Left renal cortex interstitium (tissue), 4 donors: ENCODE measurements at regions not wholly inside any gene's neighbourhood (a gene's known extent, or its start where the extent isn't known, plus 50 kb on each side); places are given as distances from the start of the nearest gene placed in this dataset.

ENCODE experiments used
- DNase-seq, 4 donors: peaks; one replicate each; pipeline ENCODE4 v3.0.0-alpha.2; 2013; ENCODE audit warnings: low read depth in 4 of 4, low spot score in 2 of 4, missing footprints in 1 of 4

GRCh38 chr2:163302141-163302540 is 433.7 kb downstream of the FIGN start:
- DNase-seq: no peak

DNA sequence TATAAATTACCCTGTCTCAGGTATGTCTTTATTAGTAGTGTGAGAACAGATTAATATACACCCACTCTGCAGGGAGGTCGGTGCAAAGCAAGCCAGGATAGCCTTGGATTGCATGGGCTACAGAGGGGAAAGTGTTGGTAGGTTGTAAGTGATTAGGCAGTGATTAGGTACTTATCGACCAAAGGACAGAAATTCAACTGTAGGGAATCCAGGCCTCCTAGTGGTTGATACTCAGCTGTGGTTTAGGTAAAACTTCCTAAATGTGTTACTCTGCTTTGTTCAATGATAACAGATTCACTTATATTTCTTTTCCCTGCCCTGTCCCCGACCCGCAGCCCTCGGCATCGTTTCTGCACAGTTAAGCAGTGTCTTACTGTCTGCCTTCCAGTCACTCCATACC is 444.0 kb downstream of the FIGN start:
- no peak for DNase-seq

DNA sequence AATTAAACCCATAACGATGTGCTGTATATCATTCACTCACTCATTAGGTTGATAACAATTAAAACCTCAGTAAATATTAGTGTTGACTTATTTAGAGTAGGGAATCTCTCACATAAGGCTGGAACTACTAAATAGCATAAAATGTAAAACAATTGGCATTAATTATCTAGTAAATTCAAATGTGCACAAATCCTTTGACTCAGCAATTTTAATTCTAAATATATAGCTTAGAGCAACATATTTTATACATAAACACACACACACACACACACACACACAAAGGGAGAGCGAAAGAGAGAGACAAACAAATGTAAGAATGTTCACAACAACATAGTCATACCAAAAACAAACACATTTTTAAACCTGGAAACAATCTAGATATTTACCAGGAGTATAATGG is 443.1 kb upstream of the KCNH7 start:
- no peak for DNase-seq

DNA sequence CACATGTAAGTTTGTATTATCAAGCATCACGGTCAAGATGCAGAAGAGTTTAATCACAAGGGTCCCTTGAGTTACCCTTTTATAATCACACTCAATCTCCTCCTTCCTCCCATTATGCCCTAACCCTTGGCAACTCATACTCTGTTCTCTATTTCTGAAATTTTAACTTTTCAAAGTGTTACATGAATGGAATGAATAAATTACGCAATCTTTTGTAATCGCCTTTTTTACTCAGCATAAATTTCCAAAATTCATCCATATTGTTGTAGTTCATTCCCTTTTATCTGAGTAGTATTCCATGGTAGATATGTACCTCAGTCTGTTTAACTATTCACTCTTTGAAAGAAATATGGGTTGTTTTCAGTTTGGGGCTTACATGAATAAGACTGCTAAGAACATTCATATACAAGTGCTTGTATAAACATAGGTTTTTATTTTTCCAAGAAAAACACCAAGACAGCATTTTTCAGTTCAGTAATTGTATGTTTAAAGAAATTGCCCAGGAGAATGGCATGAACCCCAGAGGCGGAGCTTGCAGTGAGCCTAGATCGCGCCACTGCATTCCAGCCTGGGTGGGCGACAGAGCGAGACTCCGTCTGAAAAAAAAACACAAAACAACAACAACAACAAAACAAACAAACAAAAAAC is 430.9 kb upstream of the KCNH7 start:
- no peak for DNase-seq

- no peak for DNase-seq
Measured at GRCh38 chr2:163266772-163267171, 428.2 kb upstream of the KCNH7 start.

- no peak for DNase-seq
Measured at GRCh38 chr2:163265562-163265961, 427.0 kb upstream of the KCNH7 start.

DNA sequence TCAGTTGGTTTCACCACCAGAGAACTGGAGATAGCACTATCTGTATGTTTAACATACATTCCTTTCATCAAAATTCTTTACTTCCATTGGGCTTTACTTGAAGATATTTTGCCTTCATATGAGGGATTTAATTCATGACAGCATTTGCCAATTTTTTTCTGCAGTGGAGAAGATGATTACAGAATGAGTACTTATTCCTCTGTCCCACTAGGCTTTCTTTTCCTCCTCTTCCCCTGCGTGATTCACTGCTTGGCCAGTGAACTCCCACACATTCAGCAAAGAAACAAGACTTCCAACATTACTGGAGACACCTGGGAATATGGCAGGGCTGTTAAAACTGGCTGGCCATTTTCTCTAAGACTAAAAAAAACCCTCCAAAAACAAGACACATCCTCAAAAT is 425.8 kb upstream of the KCNH7 start:
- no peak for DNase-seq

DNA sequence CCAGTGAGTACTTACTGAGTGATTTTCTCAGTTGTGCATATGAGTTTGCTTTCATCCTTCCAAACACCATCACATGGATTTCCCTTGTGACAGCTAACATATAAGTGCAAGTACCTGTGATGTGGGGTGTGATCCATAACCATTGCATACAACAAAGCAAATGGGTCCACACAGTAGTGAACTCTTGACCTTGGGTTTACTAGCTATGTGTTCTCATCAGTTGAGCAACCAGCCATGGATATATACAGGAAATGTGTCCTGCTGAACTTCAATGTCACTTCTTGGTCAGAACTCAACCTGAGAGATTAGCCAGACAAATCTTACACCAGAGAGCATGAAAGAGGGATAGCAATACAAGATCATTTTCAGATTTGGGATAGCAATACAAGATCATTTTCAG is 420.9 kb upstream of the KCNH7 start:
- no peak for DNase-seq

- no peak for DNase-seq
Measured at GRCh38 chr2:163255086-163255485, 416.5 kb upstream of the KCNH7 start.

DNA sequence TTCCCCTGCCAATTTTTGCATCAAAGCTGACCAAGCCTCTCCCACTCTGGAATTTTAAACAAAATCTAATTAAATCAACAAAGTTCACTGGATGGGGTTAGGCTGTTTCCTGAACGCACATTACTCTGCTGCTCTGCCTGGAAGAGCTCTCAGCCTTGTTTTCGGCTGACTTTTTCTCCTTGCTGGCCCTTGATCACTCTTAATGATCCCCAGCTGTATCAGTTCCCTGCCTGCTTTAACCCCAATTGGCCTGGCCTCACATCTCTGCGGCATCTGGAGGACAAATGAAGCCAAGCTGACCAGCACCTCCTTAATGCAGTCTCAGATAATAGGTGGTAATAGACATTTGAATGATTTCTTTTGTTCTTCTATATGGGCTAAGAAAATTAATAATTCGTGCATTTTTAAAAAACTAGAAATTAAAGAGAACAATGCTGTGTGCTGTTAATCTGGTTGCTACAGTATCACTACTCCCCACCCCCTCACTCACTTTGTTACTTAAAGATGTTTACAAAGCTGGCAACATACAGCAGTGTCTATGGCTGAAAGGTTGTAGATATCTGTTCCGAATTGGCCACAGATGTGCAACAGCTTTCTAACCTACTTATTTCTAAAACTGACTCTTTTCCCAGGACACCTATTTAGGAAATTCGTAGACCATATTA is 415.2 kb upstream of the KCNH7 start:
- no peak for DNase-seq

- DNase-seq: no peak
Measured at GRCh38 chr2:163252199-163252598, 413.6 kb upstream of the KCNH7 start.

GRCh38 chr2:163248376-163249253 is 410.0 kb upstream of the KCNH7 start:
- no peak for DNase-seq

DNA sequence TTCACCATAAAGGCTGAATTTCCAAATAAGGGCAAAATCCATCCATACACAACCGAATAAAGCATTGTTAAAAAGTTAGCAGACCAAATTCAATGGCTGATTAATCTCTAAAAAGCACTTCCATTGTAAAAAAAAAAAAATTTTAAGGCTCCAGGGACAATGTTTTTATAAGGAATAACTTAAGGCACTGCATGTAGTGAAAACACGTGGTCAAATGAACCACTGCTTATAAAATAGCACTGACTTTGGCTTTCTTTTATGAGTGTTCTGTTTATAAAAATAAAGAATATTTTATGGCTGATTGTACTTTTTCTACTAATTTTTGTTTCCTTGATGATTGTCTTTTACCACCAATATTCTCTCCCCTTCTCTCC is 409.3 kb upstream of the KCNH7 start:
- DNase-seq: no peak

DNA sequence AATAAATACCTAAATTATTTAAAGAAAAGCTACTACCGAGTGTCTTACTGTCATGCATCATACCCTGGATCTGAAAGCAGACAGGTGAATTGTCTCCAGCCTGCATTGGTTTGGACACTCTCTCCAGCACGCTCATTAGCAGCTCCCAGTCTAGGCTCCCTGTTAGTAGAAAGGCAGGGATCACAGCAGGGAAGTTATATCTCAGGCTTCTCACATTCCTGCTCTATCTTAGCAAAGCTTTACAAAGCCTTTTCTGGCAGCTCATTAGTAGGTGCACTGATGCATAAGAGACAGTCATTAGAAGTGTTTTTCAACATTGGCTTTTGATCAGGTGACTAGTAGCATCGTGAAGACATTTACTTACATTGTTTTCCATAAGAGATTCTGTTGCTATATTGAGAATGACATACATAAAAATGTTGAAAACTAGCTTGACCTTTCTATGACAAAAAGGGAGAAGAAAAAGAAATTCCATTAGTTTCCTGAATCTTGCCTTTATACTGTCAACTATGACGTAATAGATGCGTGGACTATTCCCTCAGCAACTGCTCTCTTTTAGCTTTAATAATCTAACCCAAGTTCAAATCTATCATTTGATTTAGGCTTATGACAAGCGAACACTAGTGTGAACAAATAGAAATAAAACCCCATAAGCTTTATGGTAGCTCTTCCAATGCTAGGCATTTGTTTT is 408.7 kb upstream of the KCNH7 start:
- DNase-seq: no peak

GRCh38 chr2:163246135-163246534 is 407.6 kb upstream of the KCNH7 start:
- no peak for DNase-seq

DNA sequence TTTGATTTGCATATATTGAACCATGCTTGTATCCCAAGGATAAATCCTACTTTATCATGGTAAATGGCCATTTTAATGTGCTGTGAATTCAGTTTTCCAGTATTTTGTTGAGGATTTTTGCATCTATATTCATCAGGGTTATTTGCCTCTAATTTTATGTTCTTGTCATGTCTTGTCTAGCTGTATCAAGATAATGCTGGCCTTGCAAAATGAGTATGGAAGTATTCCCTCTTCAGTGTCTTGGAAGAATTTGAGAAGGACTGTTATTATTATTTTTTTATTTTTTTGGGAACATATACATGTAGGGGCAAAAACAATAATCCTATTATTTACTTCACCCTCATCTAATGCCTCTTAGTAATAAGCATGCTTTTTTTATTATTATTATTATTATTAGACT is 398.0 kb upstream of the KCNH7 start:
- DNase-seq: no peak

GRCh38 chr2:163231666-163232065 is 393.1 kb upstream of the KCNH7 start:
- no peak for DNase-seq

GRCh38 chr2:163213661-163214081 is 375.1 kb upstream of the KCNH7 start:
- DNase-seq: no peak

GRCh38 chr2:163210430-163210918 is 371.9 kb upstream of the KCNH7 start:
- DNase-seq: no peak

DNA sequence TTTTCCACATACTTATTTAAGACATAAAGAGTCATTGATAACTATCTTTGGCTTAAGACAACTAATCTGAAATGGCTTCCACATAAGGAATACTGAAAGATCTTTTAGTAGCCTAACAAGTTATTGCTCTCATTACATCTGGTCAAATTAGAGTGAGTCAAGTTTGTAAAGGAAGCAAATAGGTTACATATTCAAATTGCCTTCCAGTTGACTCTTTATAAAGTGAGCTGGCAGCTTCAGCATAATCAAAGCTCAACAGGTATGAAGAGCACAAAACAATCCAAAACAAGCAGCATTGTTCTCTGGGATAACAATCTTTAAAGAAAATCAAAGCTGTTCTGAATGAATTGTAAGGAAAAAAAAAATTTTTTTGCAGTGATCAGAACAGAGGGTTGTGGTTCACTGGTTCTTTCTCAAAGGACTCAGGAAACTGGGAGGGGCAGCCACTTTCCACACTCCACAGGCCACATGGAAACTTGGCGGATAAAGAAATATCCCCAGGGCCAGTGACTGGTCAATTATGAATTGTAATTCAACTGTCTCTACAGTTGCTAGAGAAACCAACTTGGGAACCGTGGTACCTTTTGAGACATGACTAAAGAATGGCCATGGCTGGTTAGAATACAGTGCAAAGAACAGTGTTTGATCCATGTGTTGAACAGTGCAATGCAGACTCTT is 369.3 kb upstream of the KCNH7 start:
- peak in 1 of 4 donors; percentile 20 for DNase-seq
